Neural cell (in vitro differentiated cells): ENCODE measurements at regions not wholly inside any gene's neighbourhood (a gene's known extent, or its start where the extent isn't known, plus 50 kb on each side); places are given as distances from the start of the nearest gene placed in this dataset.
"Not testable (repeated sequence)": the region's sequence is repeated elsewhere in the genome, so short reads cannot be mapped to it uniquely, and the experiment has no call there.

ENCODE experiments used
- EP300 ChIP-seq: fragments of 450-650 bp; conservative IDR thresholded peaks from 2 replicates; pipeline ENCODE4 v1.6.1; 2014; ENCODE audit warnings: antibody characterized with exemption, mild to moderate bottlenecking, moderate library complexity; ENCODE audit not compliant: poor library complexity, severe bottlenecking
- EZH2 ChIP-seq: fragments of 200-600, 300-800 bp; shearing (Covaris generic), sonication (generic); IDR thresholded peaks from 2 replicates; pipeline ENCODE4 v1.6.1; 2014; ENCODE audit warnings: antibody characterized with exemption, low read length, borderline replicate concordance, mild to moderate bottlenecking; ENCODE audit not compliant: insufficient read depth, poor library complexity, severe bottlenecking
- MXI1 ChIP-seq: fragments of 450-650 bp; conservative IDR thresholded peaks from 2 replicates; pipeline ENCODE4 v1.6.1; 2014; ENCODE audit warnings: antibody characterized with exemption, mild to moderate bottlenecking; ENCODE audit not compliant: poor library complexity, severe bottlenecking
- POLR2AphosphoS5 ChIP-seq: IDR thresholded peaks from 2 replicates; pipeline ENCODE4 v1.6.1; 2012
- RAD21 ChIP-seq: fragments of 450-650 bp; conservative IDR thresholded peaks from 2 replicates; pipeline ENCODE4 v1.6.1; 2014; ENCODE audit warnings: antibody characterized with exemption, mild to moderate bottlenecking, moderate library complexity
- SMC3 ChIP-seq: fragments of 450-650 bp; conservative IDR thresholded peaks from 2 replicates; pipeline ENCODE4 v1.6.1; 2014; ENCODE audit warnings: antibody characterized with exemption, mild to moderate bottlenecking, moderate library complexity; ENCODE audit not compliant: poor library complexity
- TF ChIP-seq, protein P1 (sequence below): fragments of 450-650 bp; IDR thresholded peaks from 2 replicates; pipeline ENCODE4 v1.5.1; 2014; ENCODE audit warnings: antibody characterized with exemption, mild to moderate bottlenecking, moderate library complexity; ENCODE audit not compliant: poor library complexity, severe bottlenecking
- TF ChIP-seq, protein P2 (sequence below): IDR thresholded peaks from 2 replicates; pipeline ENCODE4 v1.6.1; 2012; ENCODE audit warnings: borderline replicate concordance

DNA sequence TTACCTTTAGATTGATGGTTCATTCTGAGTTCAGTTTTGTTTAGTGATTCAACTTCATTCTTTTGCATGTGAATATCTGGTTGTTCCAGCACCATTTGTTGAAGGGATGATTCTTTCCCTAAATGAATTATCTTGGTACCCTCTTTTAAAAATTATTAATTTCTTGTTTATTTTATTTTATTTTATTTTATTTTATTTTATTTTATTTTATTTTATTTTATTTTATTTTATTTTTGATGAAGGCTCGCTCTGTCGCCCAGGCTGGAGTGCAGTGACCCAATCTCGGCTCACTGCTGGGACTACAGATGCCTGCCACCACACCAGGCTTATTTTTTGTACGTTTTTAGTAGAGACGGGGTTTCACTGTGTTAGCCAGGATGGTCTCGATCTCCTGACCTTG is 141.4 kb upstream of the S1PR3 start:
- not testable (repeated sequence) for TF ChIP-seq EZH2, RAD21, POLR2AphosphoS5, EP300, MXI1, SMC3
- TF ChIP-seq, protein P1, sequence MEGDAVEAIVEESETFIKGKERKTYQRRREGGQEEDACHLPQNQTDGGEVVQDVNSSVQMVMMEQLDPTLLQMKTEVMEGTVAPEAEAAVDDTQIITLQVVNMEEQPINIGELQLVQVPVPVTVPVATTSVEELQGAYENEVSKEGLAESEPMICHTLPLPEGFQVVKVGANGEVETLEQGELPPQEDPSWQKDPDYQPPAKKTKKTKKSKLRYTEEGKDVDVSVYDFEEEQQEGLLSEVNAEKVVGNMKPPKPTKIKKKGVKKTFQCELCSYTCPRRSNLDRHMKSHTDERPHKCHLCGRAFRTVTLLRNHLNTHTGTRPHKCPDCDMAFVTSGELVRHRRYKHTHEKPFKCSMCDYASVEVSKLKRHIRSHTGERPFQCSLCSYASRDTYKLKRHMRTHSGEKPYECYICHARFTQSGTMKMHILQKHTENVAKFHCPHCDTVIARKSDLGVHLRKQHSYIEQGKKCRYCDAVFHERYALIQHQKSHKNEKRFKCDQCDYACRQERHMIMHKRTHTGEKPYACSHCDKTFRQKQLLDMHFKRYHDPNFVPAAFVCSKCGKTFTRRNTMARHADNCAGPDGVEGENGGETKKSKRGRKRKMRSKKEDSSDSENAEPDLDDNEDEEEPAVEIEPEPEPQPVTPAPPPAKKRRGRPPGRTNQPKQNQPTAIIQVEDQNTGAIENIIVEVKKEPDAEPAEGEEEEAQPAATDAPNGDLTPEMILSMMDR, result not testable (repeated sequence)
- TF ChIP-seq, protein P2, sequence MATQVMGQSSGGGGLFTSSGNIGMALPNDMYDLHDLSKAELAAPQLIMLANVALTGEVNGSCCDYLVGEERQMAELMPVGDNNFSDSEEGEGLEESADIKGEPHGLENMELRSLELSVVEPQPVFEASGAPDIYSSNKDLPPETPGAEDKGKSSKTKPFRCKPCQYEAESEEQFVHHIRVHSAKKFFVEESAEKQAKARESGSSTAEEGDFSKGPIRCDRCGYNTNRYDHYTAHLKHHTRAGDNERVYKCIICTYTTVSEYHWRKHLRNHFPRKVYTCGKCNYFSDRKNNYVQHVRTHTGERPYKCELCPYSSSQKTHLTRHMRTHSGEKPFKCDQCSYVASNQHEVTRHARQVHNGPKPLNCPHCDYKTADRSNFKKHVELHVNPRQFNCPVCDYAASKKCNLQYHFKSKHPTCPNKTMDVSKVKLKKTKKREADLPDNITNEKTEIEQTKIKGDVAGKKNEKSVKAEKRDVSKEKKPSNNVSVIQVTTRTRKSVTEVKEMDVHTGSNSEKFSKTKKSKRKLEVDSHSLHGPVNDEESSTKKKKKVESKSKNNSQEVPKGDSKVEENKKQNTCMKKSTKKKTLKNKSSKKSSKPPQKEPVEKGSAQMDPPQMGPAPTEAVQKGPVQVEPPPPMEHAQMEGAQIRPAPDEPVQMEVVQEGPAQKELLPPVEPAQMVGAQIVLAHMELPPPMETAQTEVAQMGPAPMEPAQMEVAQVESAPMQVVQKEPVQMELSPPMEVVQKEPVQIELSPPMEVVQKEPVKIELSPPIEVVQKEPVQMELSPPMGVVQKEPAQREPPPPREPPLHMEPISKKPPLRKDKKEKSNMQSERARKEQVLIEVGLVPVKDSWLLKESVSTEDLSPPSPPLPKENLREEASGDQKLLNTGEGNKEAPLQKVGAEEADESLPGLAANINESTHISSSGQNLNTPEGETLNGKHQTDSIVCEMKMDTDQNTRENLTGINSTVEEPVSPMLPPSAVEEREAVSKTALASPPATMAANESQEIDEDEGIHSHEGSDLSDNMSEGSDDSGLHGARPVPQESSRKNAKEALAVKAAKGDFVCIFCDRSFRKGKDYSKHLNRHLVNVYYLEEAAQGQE, result not testable (repeated sequence)
